PC-9 (cell line): ENCODE measurements at regions not wholly inside any gene's neighbourhood (a gene's known extent, or its start where the extent isn't known, plus 50 kb on each side); places are given as distances from the start of the nearest gene placed in this dataset.

ENCODE experiments used
- BruUV-seq: library from RNA; stranded (reverse); fragments of 400-500 nt; replicated peaks from 2 replicates; lab custom pipeline; 2021; lab: Mats Ljungman, UMichigan
- CTCF ChIA-PET: fragments of 300-600 bp; sonication (Branson Sonifier 250); formaldehyde crosslinking; loops from one replicate; lab custom pipeline; 2022; ENCODE audit warnings: antibody characterized with exemption; lab: Charles Lee
- POLR2A ChIA-PET: fragments of 300-600 bp; sonication (Branson Sonifier 250); formaldehyde crosslinking; loops from one replicate; lab custom pipeline; 2022; ENCODE audit warnings: antibody characterized with exemption; ENCODE audit not compliant: unreplicated experiment; lab: Charles Lee
- DNase-seq, 2 experiments: peaks; one replicate each; pipeline versions ENCODE4 v3.0.0 to v3.0.0-alpha.2; 2015 to 2022; ENCODE audit warnings: mixed read lengths in 1 of 2
- H2AFZ ChIP-seq: fragments of 200-600 bp; sonication (generic); 2 replicates; pipeline ENCODE4 v1.8.1; 2017; ENCODE audit warnings: antibody characterized with exemption
- H3F3A ChIP-seq: fragments of 200-600 bp; sonication (generic); 2 replicates; pipeline ENCODE4 v1.8.1; 2017; ENCODE audit warnings: antibody characterized with exemption, mild to moderate bottlenecking, low read depth; ENCODE audit not compliant: insufficient read depth
- H3K27ac ChIP-seq: fragments of 200-600 bp; sonication (generic); 2 replicates; pipeline ENCODE4 v1.6.1; 2016; ENCODE audit warnings: mixed run types
- H3K27me3 ChIP-seq: fragments of 200-600 bp; sonication (generic); 2 replicates; pipeline ENCODE4 v1.6.1; 2016; ENCODE audit warnings: low read depth, mixed run types; ENCODE audit not compliant: insufficient read depth
- H3K36me3 ChIP-seq: fragments of 200-600 bp; sonication (generic); 2 replicates; pipeline ENCODE4 v1.6.1; 2016; ENCODE audit warnings: low read depth, mixed run types
- H3K4me1 ChIP-seq: fragments of 200-600 bp; sonication (generic); replicated peaks from 2 replicates; pipeline ENCODE4 v1.6.1; 2016; ENCODE audit warnings: mixed run types; ENCODE audit not compliant: insufficient read depth
- H3K4me2 ChIP-seq: fragments of 200-600 bp; sonication (generic); 2 replicates; pipeline ENCODE4 v1.6.1; 2017; ENCODE audit warnings: mixed run types
- H3K4me3 ChIP-seq: fragments of 200-600 bp; sonication (generic); 2 replicates; pipeline ENCODE4 v1.6.1; 2016; ENCODE audit warnings: mixed run types
- H3K79me2 ChIP-seq: fragments of 200-600 bp; sonication (generic); 2 replicates; pipeline ENCODE4 v1.6.1; 2017; ENCODE audit warnings: low read depth, mixed run types
- H3K9me2 ChIP-seq: fragments of 200-600 bp; sonication (generic); 2 replicates; pipeline ENCODE4 v1.8.1; 2017; ENCODE audit warnings: mild to moderate bottlenecking; ENCODE audit not compliant: insufficient read depth
- H3K9me3 ChIP-seq: fragments of 200-600 bp; sonication (generic); 2 replicates; pipeline ENCODE4 v1.8.1; 2016; ENCODE audit warnings: low read depth; ENCODE audit not compliant: insufficient read depth
- H4K20me1 ChIP-seq: fragments of 200-600 bp; sonication (generic); 2 replicates; pipeline ENCODE4 v1.8.1; 2017; ENCODE audit not compliant: insufficient read depth
- CTCF ChIP-seq: fragments of 200-600 bp; sonication (generic); conservative IDR thresholded peaks from 2 replicates; pipeline ENCODE4 v1.6.1; 2017; ENCODE audit warnings: mixed run types, antibody characterized with exemption, mild to moderate bottlenecking, moderate library complexity
- EZH2 ChIP-seq: fragments of 200-600 bp; sonication (generic); IDR thresholded peaks from 2 replicates; pipeline ENCODE4 v1.8.0; 2017; ENCODE audit warnings: antibody characterized with exemption, low read depth
- intact Hi-C: fragments of 100-400 bp; cut with micrococcal nuclease; formaldehyde crosslinking; loops from one replicate; pipeline ENCODE4 v1.10.0; 2022; ENCODE audit not compliant: unreplicated experiment

DNA sequence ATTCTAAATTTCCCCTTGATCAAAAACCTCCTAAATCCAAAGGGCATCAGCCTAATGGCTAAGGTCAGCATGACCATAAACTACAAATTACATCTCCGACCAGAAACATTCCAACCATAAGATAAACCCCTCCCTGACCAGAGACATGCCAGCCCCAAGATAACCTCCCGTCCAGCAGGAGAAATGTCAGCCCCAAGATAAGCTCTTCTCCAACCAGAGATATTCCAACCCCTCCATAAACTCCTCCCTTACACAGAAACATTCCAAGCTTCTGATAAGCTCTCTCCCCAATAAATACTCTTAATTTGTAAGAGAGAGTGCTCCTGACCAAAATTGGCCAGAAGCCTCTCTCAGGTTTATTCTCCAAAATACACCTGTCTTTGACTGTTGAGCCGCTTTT, 274.0 kb downstream of the RNF152 start:
- Histone ChIP-seq H3F3A (no peaks in the 10 kb centered on the region), H3K27me3 (no peaks in the 10 kb centered on the region), H3K36me3 (no peaks in the 10 kb centered on the region), H2AFZ (no peak overlapping the region), H4K20me1 (no peaks in the 10 kb centered on the region), H3K9me3 (no peaks in the 10 kb centered on the region), H3K79me2 (no peaks in the 10 kb centered on the region), H3K4me3 (no peak overlapping the region), H3K4me2 (no peak overlapping the region), H3K9me2 (no peaks in the 10 kb centered on the region), H3K27ac (no peak overlapping the region), H3K4me1 (no peaks in the 10 kb centered on the region)
- intact Hi-C loops: no loop called here
- CTCF ChIA-PET: no interaction called here
- no peak for DNase-seq
- TF ChIP-seq EZH2 (no peak), CTCF (no peak)
- no TSS peak for BruUV-seq
- POLR2A ChIA-PET: no interaction called here

DNA sequence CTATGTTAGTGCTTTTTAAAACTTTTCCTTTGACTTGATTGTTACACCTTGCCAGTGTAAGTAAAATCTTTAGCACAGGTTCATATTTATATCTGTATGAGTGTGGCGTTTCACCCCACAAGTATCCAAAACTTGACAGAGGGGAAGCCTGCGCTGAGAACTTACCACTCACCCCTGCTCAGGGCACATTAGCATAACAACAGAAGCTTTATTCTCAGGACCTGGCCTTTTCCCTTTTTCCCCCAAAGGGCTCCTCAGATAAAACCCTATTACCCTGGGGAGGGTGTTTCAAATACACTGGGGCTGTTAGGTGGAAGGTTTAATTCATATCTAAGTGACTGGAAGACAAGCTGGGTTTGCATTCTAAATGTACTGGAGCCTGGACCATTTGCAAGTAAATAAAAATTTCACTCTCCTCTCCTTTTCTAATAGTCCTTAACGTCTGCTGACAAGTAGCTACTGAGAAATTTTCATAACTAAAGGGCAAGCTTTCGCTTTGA, 276.6 kb downstream of the RNF152 start:
- CTCF ChIA-PET: no interaction called here
- Histone ChIP-seq H3F3A (no peaks in the 10 kb centered on the region), H3K4me1 (no peaks in the 10 kb centered on the region)

GRCh38 chr18:61612517-61612916, 279.3 kb downstream of the CDH20 start:
- Histone ChIP-seq H3K9me2 (no peaks in the 10 kb centered on the region), H3K27me3 (no peaks in the 10 kb centered on the region), H3K9me3 (no peaks in the 10 kb centered on the region), H2AFZ (no peak overlapping the region), H4K20me1 (no peaks in the 10 kb centered on the region), H3F3A (no peaks in the 10 kb centered on the region), H3K79me2 (no peaks in the 10 kb centered on the region), H3K27ac (no peak overlapping the region), H3K4me1 (no peaks in the 10 kb centered on the region), H3K4me3 (no peak overlapping the region), H3K36me3 (no peaks in the 10 kb centered on the region), H3K4me2 (no peak overlapping the region)
- POLR2A ChIA-PET: no interaction called here
- no TSS peak for BruUV-seq
- DNase-seq: no peak
- intact Hi-C loops: no loop called here
- CTCF ChIA-PET: no interaction called here
- TF ChIP-seq CTCF (no peak), EZH2 (no peak)

More for the DNA sequence above, 276.6 kb downstream of the RNF152 start:
- Histone ChIP-seq H3K36me3 (no peaks in the 10 kb centered on the region), H3K4me2 (no peak overlapping the region), H3K9me2 (no peaks in the 10 kb centered on the region), H3K27me3 (no peaks in the 10 kb centered on the region), H3K79me2 (no peaks in the 10 kb centered on the region), H3K4me3 (no peak overlapping the region), H4K20me1 (no peaks in the 10 kb centered on the region), H2AFZ (no peak overlapping the region), H3K27ac (no peak overlapping the region), H3K9me3 (no peaks in the 10 kb centered on the region)
- DNase-seq: no peak
- TF ChIP-seq CTCF (no peak), EZH2 (no peak)
- intact Hi-C loops: no loop called here
- no TSS peak for BruUV-seq
- POLR2A ChIA-PET: no interaction called here
